IPS DF 19.7 (cell line): ENCODE measurements at regions not wholly inside any gene's neighbourhood (a gene's known extent, or its start where the extent isn't known, plus 50 kb on each side); places are given as distances from the start of the nearest gene placed in this dataset.

ENCODE experiments used
- DNase-seq: peaks from one replicate; pipeline ENCODE4 v3.0.0-alpha.2; 2013; ENCODE audit warnings: low read depth, low spot score

DNA sequence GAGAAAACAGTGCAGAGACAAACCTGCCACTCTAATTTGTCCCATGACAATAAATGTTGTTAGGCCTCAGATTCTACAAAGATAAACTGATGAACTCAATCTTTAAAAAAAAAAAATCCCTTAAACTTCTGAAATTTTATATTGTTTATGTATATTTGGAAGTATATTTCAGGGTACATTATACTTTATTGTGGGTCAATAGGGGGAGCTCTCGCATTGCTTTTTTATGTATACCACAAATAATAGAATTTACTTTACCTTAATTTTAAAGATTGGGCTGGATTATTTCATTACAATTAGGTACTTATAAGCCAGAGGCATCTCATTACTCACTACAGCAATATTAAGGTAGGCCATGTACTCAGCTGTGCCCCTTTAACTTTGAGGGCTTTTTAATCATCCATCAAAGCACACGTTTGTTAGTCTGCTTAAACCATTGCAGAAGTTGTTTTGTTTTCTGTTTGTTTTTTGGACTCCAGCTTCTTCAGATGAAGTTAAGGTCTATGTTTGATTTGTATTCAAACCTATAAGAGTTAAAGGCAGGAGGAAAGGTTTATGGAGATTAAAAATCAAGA lies 56.3 kb upstream of the EYA4 start:
- DNase-seq, result no peak

DNA sequence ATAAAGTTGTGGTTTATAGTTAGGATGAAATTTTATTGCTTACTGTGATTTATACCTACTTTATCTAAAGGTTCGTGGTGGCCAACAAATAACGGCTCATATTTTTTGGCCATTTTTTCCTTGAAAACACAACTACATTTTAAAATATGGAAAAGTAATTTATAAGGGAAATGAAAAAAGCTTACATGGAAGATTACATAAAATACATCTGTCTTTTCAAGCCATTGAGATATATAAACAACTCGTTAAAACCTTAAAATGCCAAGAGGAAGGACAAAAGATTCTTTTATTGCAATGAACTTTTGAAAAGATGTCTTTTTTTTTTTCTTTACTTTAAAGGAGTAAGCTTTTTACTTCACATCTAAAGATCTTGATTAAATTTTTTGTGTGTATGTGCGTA lies 55.4 kb upstream of the EYA4 start:
- DNase-seq, result no peak

DNA sequence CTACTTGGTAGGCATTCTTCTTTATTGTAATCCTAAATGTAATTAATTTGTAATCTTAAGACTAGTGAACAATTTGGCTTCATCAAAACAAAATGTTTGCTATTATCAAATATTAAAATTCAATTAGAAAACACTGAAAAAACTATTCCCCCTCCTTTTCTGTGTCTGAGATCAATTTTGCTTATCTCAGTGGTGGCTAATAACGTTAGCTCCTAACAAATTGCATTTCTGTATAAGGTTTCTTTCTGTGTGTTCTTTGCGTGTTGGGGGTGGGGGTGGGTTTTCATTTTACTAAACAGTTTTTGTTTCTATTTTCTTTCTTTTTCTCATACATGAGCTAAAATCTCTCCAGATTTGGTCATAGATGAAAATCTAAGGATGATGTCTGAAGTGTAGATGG lies 54.0 kb upstream of the EYA4 start:
- DNase-seq, result no peak

DNA sequence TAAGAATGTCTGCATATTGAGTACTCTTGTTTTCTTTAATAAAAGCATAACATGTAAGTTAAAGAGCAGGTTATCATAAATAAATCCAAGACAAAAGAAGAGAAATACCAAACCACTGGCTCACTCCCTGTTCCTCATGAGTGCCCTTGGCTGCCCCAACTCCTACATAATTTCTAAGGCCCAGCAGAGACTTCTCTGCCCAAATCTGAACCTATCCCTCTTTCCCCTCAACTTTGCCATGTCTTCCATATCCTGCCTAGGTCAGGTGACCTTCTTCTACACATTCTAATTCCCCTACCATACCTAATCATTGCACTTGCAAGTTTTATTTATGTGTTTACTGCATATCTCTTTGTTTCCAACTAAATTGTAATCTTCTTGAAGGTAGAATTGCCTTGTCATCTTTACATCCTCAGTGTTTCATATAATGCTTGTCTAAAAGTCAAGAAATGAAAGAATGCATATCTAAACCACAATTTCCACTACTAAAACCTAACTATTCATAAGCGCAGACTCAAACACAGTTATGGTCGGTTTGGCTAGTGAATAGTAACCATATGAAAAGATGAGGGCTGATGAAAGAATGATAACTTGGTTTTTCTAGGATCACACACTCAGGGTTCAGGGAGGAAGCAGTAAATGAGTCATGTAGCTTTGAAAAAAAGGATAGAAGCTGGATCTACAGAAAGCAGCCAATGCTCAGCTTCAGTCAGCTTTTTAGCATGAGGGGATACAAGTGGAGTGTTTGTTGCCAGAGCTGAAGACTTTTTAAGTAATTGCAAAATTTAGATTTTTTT lies 53.3 kb upstream of the EYA4 start:
- no peak for DNase-seq

DNA sequence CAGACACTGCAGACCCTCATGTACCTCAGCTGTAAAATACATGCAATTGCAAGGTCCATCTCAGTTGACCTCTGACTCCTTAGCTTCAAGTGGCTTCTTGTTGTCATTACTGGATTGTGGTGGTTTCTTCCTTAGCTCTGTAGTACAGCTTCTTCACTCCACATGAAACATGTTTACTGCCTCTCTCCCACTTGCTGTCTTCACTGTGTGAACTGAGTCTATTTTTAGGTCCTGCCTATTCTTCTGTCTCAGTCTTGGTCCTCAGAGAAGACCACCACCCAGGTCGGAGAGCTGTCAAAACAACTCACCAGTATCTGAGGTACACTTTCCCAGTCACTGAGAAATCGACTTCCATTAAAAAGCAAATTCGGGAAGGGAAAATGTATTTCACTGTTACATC lies 50.2 kb upstream of the EYA4 start:
- DNase-seq, result no peak

DNA sequence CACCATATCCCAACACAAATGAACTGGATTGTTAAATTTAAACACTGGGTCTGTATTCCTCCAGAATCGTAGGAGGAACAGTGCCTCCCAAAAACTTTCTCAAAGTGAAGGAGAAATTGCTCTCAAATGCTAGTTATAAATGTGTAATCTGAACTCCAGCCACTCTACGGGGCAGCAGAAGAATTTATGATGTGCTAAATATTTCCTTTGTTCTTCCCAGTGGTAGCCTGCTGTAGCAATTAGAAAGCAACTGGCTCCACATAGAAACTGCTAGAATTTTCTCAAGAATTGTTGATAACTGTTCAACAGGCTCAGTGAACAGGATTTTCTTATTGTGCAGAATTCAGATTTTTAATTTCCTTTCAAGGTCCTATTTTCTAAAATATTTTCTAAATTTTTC lies 49.8 kb upstream of the EYA4 start:
- no peak for DNase-seq
